K562 (cell line): ENCODE measurements at regions not wholly inside any gene's neighbourhood (a gene's known extent, or its start where the extent isn't known, plus 50 kb on each side); places are given as distances from the start of the nearest gene placed in this dataset.
A peak's percentile ranks its signal among the peaks of the same experiment; 100 is the strongest.

ENCODE experiments used
- ATAC-seq: fragments of 200-7000 bp; cut with Tn5 transposase; 3 replicates; pipeline ENCODE4 v1.9.1; 2020; ENCODE audit warnings: moderate library complexity
- BruUV-seq: library from RNA; stranded (reverse); fragments of 400-500 nt; replicated peaks from 2 replicates; lab custom pipeline; 2021; lab: Mats Ljungman, UMichigan
- CTCF ChIA-PET: fragments of 300-600 bp; formaldehyde crosslinking; extraction: SDS; loops from one replicate; lab custom pipeline; 2021; ENCODE audit warnings: low intra/inter-chr PET ratio; lab: Yijun Ruan, JAX
- POLR2A ChIA-PET: fragments of 300-600, 350-650 bp; sonication (Branson Sonifier 250); formaldehyde crosslinking; extraction: SDS; loops from one replicate; lab custom pipeline; 2021; ENCODE audit warnings: antibody characterized with exemption, inconsistent platforms; lab: Yijun Ruan, JAX
- DNase-seq, 4 experiments: peaks; one replicate each; pipeline versions ENCODE4 v3.0.0 to v3.0.0-alpha.2; 2011 to 2018; ENCODE audit warnings: low spot score in 3 of 4, mixed read lengths in 3 of 4; ENCODE audit errors: extremely low read depth in 1 of 4
- FAIRE-seq: peaks from 2 replicates; lab custom pipeline; 2011; peaks lifted over from hg19 to GRCh38; lab: Jason Lieb, UNC
- H2AFZ ChIP-seq: 2 replicates; pipeline ENCODE4 v1.6.0; 2011; ENCODE audit warnings: low read depth, low read length, control low read depth, inconsistent platforms
- H3K27ac ChIP-seq: fragments of 200-600 bp; 3 replicates; pipeline ENCODE4 v1.8.0; 2011; ENCODE audit warnings: low read depth, mild to moderate bottlenecking, control low read depth, inconsistent platforms, low read length, moderate library complexity, mixed read lengths; ENCODE audit errors: extremely low read depth
- H3K27me3 ChIP-seq, 2 experiments: fragments of 300-600 bp in 1 of 2; 2 replicates in 1 of 2; 3 replicates in 1 of 2; pipeline versions ENCODE4 v1.6.0 to v1.8.0; 2011; ENCODE audit warnings: inconsistent platforms in 2 of 2, low read length in 2 of 2, mild to moderate bottlenecking in 1 of 2, mixed read lengths in 1 of 2, moderate library complexity in 1 of 2; ENCODE audit not compliant: control insufficient read depth in 2 of 2, insufficient read depth in 2 of 2
- H3K36me3 ChIP-seq: fragments of 300-600 bp; 3 replicates; pipeline ENCODE4 v1.8.0; 2011; ENCODE audit warnings: mild to moderate bottlenecking, low read length, inconsistent platforms; ENCODE audit not compliant: control insufficient read depth, insufficient read depth
- H3K4me1 ChIP-seq, 2 experiments: fragments of 200-600 bp in 1 of 2; replicated peaks in 1 of 2; 2 replicates in 1 of 2; 3 replicates in 1 of 2; pipeline versions ENCODE4 v1.5.1 to v1.8.0; 2011; ENCODE audit warnings: inconsistent platforms in 2 of 2, low read length in 2 of 2, mild to moderate bottlenecking in 1 of 2, mixed read lengths in 1 of 2, moderate library complexity in 1 of 2; ENCODE audit not compliant: control insufficient read depth in 2 of 2, insufficient read depth in 2 of 2
- H3K4me2 ChIP-seq: 2 replicates; pipeline ENCODE4 v1.6.1; 2011; ENCODE audit warnings: low read length, control low read depth, inconsistent platforms, mixed read lengths; ENCODE audit not compliant: insufficient read depth
- H3K4me3 ChIP-seq: fragments of 200-600 bp; sonication (generic), shearing (Covaris generic); 2 replicates; pipeline ENCODE4 v1.5.1; 2016; ENCODE audit warnings: control low read depth, inconsistent platforms
- H3K79me2 ChIP-seq: fragments of 200-600 bp; 3 replicates; pipeline ENCODE4 v1.8.0; 2011; ENCODE audit warnings: low read length, inconsistent platforms; ENCODE audit not compliant: control insufficient read depth, insufficient read depth
- H3K9ac ChIP-seq, 2 experiments: 2 replicates each; pipeline versions ENCODE4 v1.6.0 to v1.6.1; 2011; ENCODE audit warnings: low read depth in 2 of 2, low read length in 2 of 2, control low read depth in 1 of 2, inconsistent platforms in 1 of 2, mild to moderate bottlenecking in 1 of 2, mixed read lengths in 1 of 2; ENCODE audit not compliant: insufficient read depth in 1 of 2
- H3K9me1 ChIP-seq: one replicate; pipeline ENCODE4 v1.6.0; 2011; ENCODE audit warnings: inconsistent platforms, mild to moderate bottlenecking, low read length, moderate library complexity; ENCODE audit not compliant: control insufficient read depth, insufficient read depth
- H3K9me3 ChIP-seq: replicated peaks from 2 replicates; pipeline ENCODE4 v1.5.1; 2011; ENCODE audit warnings: low read depth, low read length, inconsistent platforms; ENCODE audit not compliant: control insufficient read depth, insufficient read depth
- H4K20me1 ChIP-seq: replicated peaks from 2 replicates; pipeline ENCODE4 v1.6.1; 2011; ENCODE audit warnings: low read length, inconsistent platforms, mixed read lengths; ENCODE audit not compliant: control insufficient read depth, insufficient read depth
- ARID3A ChIP-seq: IDR thresholded peaks from 2 replicates; pipeline ENCODE4 v1.6.1; 2012; ENCODE audit warnings: low read depth, low read length, improper control_type of control experiment, borderline replicate concordance
- BCOR ChIP-seq: fragments of 450-650 bp; IDR thresholded peaks from 2 replicates; pipeline ENCODE4 v1.6.1; 2016
- EP400 ChIP-seq: fragments of 450-650 bp; IDR thresholded peaks from 2 replicates; pipeline ENCODE4 v1.6.1; 2017; ENCODE audit warnings: antibody characterized with exemption, mild to moderate bottlenecking, moderate library complexity
- ESRRA ChIP-seq: fragments of 450-650 bp; IDR thresholded peaks from 2 replicates; pipeline ENCODE4 v1.6.1; 2014; ENCODE audit warnings: low read depth, mild to moderate bottlenecking, moderate library complexity, borderline replicate concordance
- GTF2F1 ChIP-seq: IDR thresholded peaks from 2 replicates; pipeline ENCODE4 v1.6.1; 2011; ENCODE audit warnings: low read depth, low read length, improper control_type of control experiment
- JUND ChIP-seq, 2 experiments: IDR thresholded peaks; 2 replicates in 1 of 2; 3 replicates in 1 of 2; pipeline ENCODE4 v1.6.1; 2011; ENCODE audit warnings: borderline replicate concordance in 2 of 2, low read depth in 2 of 2, low read length in 2 of 2, improper control_type of control experiment in 1 of 2, missing biosample characterization in 1 of 2, missing genetic modification characterization in 1 of 2, missing genetic modification reagents in 1 of 2
- KDM5B ChIP-seq: fragments of 200-600 bp; sonication (generic); IDR thresholded peaks from 2 replicates; pipeline ENCODE4 v1.6.1; 2012; ENCODE audit warnings: low read depth, mild to moderate bottlenecking, moderate library complexity, low read length, control low read depth, inconsistent platforms; ENCODE audit not compliant: insufficient replicate concordance
- MAFK ChIP-seq: IDR thresholded peaks from 2 replicates; pipeline ENCODE4 v1.6.1; 2011; ENCODE audit warnings: low read length, improper control_type of control experiment
- RBBP5 ChIP-seq: fragments of 200-600 bp; sonication (generic); IDR thresholded peaks from 2 replicates; pipeline ENCODE4 v1.6.1; 2012; ENCODE audit warnings: borderline replicate concordance, mild to moderate bottlenecking, low read length, control low read depth, inconsistent platforms; ENCODE audit not compliant: insufficient read depth, poor library complexity, severe bottlenecking
- SREBF2 ChIP-seq: sonication (generic); formaldehyde crosslinking; IDR thresholded peaks from 2 replicates; pipeline ENCODE4 v1.4.0; 2020; ENCODE audit warnings: mild to moderate bottlenecking, missing genetic modification reagents
- TCF3 ChIP-seq: sonication (generic); formaldehyde crosslinking; IDR thresholded peaks from 2 replicates; pipeline ENCODE4 v1.4.0; 2020; ENCODE audit warnings: mild to moderate bottlenecking, missing genetic modification reagents
- TGIF2 ChIP-seq: sonication (generic); formaldehyde crosslinking; IDR thresholded peaks from 2 replicates; pipeline ENCODE4 v1.8.1; 2022; ENCODE audit warnings: mild to moderate bottlenecking, missing genetic modification reagents, moderate library complexity
- ZNF384 ChIP-seq: IDR thresholded peaks from 2 replicates; pipeline ENCODE4 v1.6.1; 2012; ENCODE audit warnings: low read depth, low read length, improper control_type of control experiment
- WGBS: fragments of 100-300 bp; shearing (Covaris generic); methylation state at CpG from one replicate; pipeline ENCODE4 v1.1.6; 2016; ENCODE audit warnings: low coverage, mixed read lengths; ENCODE audit not compliant: insufficient coverage; ENCODE audit errors: missing lambda C conversion rate; 5-methylcytosine and 5-hydroxymethylcytosine counted together
- in situ Hi-C: fragments of 300-500 bp; cut with MboI; formaldehyde crosslinking; loops from 4 replicates; pipeline ENCODE4 v1.15.0; 2018; ENCODE audit warnings: inconsistent platforms, mixed read lengths
- intact Hi-C: fragments of 100-400 bp; cut with micrococcal nuclease; formaldehyde crosslinking; loops from 2 replicates; pipeline ENCODE4 v1.14.2; 2022
- TF ChIP-seq, protein P1 (sequence below), 2 experiments: fragments of 450-650 bp in 1 of 2; sonication (generic) in 1 of 2; formaldehyde crosslinking in 1 of 2; IDR thresholded peaks in 1 of 2; conservative IDR thresholded peaks in 1 of 2; 2 replicates each; pipeline versions ENCODE4 v1.6.1 to v1.8.1; 2016 to 2023; ENCODE audit warnings: mild to moderate bottlenecking in 2 of 2, moderate library complexity in 2 of 2, inconsistent platforms in 1 of 2, missing genetic modification reagents in 1 of 2
- TF ChIP-seq, protein P2 (sequence below): sonication (generic); formaldehyde crosslinking; IDR thresholded peaks from 2 replicates; pipeline ENCODE4 v1.8.0; 2022; ENCODE audit warnings: mild to moderate bottlenecking, low read depth, missing genetic modification reagents
- TF ChIP-seq, protein P3 (sequence below): fragments of 450-650 bp; IDR thresholded peaks from 2 replicates; pipeline ENCODE4 v1.6.1; 2017; ENCODE audit warnings: mild to moderate bottlenecking, moderate library complexity

GRCh38 chrX:41982953-41983352 is 59.6 kb upstream of the CASK start (continued):
- no peak for TF ChIP-seq JUND (IDR thresholded peaks at IDR 0.05; ENCODE audit: borderline replicate concordance, low read depth, low read length)
- peak; percentile 56; the same call in 2 of the 3 replicates for TF ChIP-seq JUND (tag; IDR thresholded peaks at IDR 0.05; ENCODE audit: borderline replicate concordance, low read depth, low read length)
- no peak for TF ChIP-seq BCOR
- no peak for TF ChIP-seq MAFK
- TF ChIP-seq, protein P1, sequence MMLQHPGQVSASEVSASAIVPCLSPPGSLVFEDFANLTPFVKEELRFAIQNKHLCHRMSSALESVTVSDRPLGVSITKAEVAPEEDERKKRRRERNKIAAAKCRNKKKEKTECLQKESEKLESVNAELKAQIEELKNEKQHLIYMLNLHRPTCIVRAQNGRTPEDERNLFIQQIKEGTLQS (IDR thresholded peaks at IDR 0.05): peak; percentile 33; the same call in 1 of the 2 replicates
- TF ChIP-seq, protein P1 (CRISPR knock-in tag; conservative IDR thresholded peaks at IDR 0.05): no peak
- TF ChIP-seq RBBP5: no peak
- TF ChIP-seq ZNF384: no peak
- TF ChIP-seq KDM5B: no peak

GRCh38 chrX:41981481-41982013 is 58.2 kb upstream of the CASK start:
- FAIRE-seq (no peak), DNase-seq (peak in 1 of 4 experiments; percentile 3), ATAC-seq (no peak)
- no peak overlapping the region for H3K4me2 ChIP-seq
- no peaks in the 10 kb centered on the region for H3K79me2 ChIP-seq
- POLR2A ChIA-PET: no interaction called here
- CTCF ChIA-PET: no interaction called here
- no peak overlapping the region for H3K27ac ChIP-seq
- peaks cover 0 to 3% of the 10 kb centered on the region in 2 experiments; a peak in 3 of 5 replicates for H3K4me1 ChIP-seq
- no TSS peak for BruUV-seq
- no peaks in the 10 kb centered on the region for H3K9me3 ChIP-seq
- H3K9ac ChIP-seq: no peak overlapping the region
- H3K9me1 ChIP-seq: no peaks in the 10 kb centered on the region
- H3K27me3 ChIP-seq: no peaks in the 10 kb centered on the region
- no peaks in the 10 kb centered on the region for H4K20me1 ChIP-seq
- intact Hi-C loops: no loop called here
- H3K4me3 ChIP-seq: no peak overlapping the region
- no peak overlapping the region for H2AFZ ChIP-seq
- H3K36me3 ChIP-seq: no peaks in the 10 kb centered on the region
- WGBS: 8% methylated on average over 3 of the region's 4 CpGs
- in situ Hi-C loops: no loop called here
- TF ChIP-seq EP400: no peak
- TF ChIP-seq, protein P2, sequence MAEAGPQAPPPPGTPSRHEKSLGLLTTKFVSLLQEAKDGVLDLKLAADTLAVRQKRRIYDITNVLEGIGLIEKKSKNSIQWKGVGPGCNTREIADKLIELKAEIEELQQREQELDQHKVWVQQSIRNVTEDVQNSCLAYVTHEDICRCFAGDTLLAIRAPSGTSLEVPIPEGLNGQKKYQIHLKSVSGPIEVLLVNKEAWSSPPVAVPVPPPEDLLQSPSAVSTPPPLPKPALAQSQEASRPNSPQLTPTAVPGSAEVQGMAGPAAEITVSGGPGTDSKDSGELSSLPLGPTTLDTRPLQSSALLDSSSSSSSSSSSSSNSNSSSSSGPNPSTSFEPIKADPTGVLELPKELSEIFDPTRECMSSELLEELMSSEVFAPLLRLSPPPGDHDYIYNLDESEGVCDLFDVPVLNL (CRISPR knock-in tag): no peak
- TF ChIP-seq SREBF2 (CRISPR knock-in tag): no peak
- TF ChIP-seq GTF2F1: no peak
- TF ChIP-seq ESRRA: no peak
- TF ChIP-seq, protein P3, sequence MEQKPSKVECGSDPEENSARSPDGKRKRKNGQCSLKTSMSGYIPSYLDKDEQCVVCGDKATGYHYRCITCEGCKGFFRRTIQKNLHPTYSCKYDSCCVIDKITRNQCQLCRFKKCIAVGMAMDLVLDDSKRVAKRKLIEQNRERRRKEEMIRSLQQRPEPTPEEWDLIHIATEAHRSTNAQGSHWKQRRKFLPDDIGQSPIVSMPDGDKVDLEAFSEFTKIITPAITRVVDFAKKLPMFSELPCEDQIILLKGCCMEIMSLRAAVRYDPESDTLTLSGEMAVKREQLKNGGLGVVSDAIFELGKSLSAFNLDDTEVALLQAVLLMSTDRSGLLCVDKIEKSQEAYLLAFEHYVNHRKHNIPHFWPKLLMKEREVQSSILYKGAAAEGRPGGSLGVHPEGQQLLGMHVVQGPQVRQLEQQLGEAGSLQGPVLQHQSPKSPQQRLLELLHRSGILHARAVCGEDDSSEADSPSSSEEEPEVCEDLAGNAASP: no peak
- no peak for TF ChIP-seq TCF3 (CRISPR knock-in tag)
- no peak for TF ChIP-seq TGIF2
- TF ChIP-seq ARID3A: no peak
